ENCODE measurements at regions not wholly inside any gene's neighbourhood (a gene's known extent, or its start where the extent isn't known, plus 50 kb on each side); places are given as distances from the start of the nearest gene placed in this dataset.

GRCh38 chr1:43067977-43068751 is 103.9 kb downstream of the EBNA1BP2 start:
- peaks cover 0 to 9% (median 0%) of the 10 kb centered on the region in 9 donors for H3K27me3 ChIP-seq
- DNase-seq, result peak in 1 of 5 donors; percentile 26
- H3K4me1 ChIP-seq, result peaks cover 0 to 11% (median 4%) of the 10 kb centered on the region in 12 donors
- peak in 3 of 4 donors; percentile 3 to 45 (median 25) for ATAC-seq
- H3K36me3 ChIP-seq, result no peaks in the 10 kb centered on the region
- intact Hi-C loops (cut with DNase I), result no loop called here
- H3K9me3 ChIP-seq, result no peaks in the 10 kb centered on the region
- 5 to 18% (median 8%) methylated on average over 19 to 60 of the region's 60 CpGs for WGBS, 4 donors
- peak overlapping the region in 11 of 12 donors; percentile 23 to 58 (median 50) for H3K4me3 ChIP-seq
- TF ChIP-seq POLR2A (IDR thresholded peaks at IDR 0.05) (no peak), CTCF (IDR thresholded peaks at IDR 0.05) (no peak)
- H3K27ac ChIP-seq, result peak overlapping the region in 2 of 12 donors; percentile 1 to 16

GRCh38 chr1:43067233-43067745 is 104.8 kb downstream of the EBNA1BP2 start:
- ATAC-seq, result no peak

GRCh38 chr1:43066578-43066977 is 105.5 kb downstream of the EBNA1BP2 start:
- ATAC-seq, result no peak
- Histone ChIP-seq H3K36me3 (no peaks in the 10 kb centered on the region), H3K27ac (no peak overlapping the region), H3K27me3 (peaks cover 0 to 9% (median 0%) of the 10 kb centered on the region in 9 donors), H3K4me3 (no peak overlapping the region), H3K4me1 (peaks cover 0 to 11% (median 4%) of the 10 kb centered on the region in 12 donors), H3K9me3 (no peaks in the 10 kb centered on the region)
- 89 to 95% (median 94%) methylated on average over 7 to 9 of the region's 9 CpGs for WGBS, 4 donors
- no peak for DNase-seq
- TF ChIP-seq POLR2A (IDR thresholded peaks at IDR 0.05), result no peak
- no peak for TF ChIP-seq CTCF (IDR thresholded peaks at IDR 0.05)
- intact Hi-C loops (cut with DNase I), result no loop called here

More at GRCh38 chr1:43067233-43067745, 104.8 kb downstream of the EBNA1BP2 start:
- H3K9me3 ChIP-seq, result no peaks in the 10 kb centered on the region
- H3K4me1 ChIP-seq, result peaks cover 0 to 11% (median 4%) of the 10 kb centered on the region in 12 donors
- peaks cover 0 to 9% (median 0%) of the 10 kb centered on the region in 9 donors for H3K27me3 ChIP-seq
- 94 to 98% (median 96%) methylated on average over 5 to 6 of the region's 6 CpGs for WGBS, 4 donors
- H3K36me3 ChIP-seq, result no peaks in the 10 kb centered on the region
- H3K4me3 ChIP-seq, result no peak overlapping the region
- no peak for DNase-seq
- H3K27ac ChIP-seq, result no peak overlapping the region
- intact Hi-C loops (cut with DNase I), result no loop called here
- TF ChIP-seq CTCF (IDR thresholded peaks at IDR 0.05) (no peak), POLR2A (IDR thresholded peaks at IDR 0.05) (no peak)

- Histone ChIP-seq H3K27me3 (peaks cover 0 to 9% (median 0%) of the 10 kb centered on the region in 9 donors), H3K9me3 (no peaks in the 10 kb centered on the region), H3K36me3 (no peaks in the 10 kb centered on the region), H3K4me3 (no peak overlapping the region), H3K27ac (no peak overlapping the region), H3K4me1 (peaks cover 0 to 11% (median 4%) of the 10 kb centered on the region in 12 donors)
- no peak for ATAC-seq
- intact Hi-C loops (cut with DNase I), result no loop called here
- TF ChIP-seq CTCF (IDR thresholded peaks at IDR 0.05) (no peak), POLR2A (IDR thresholded peaks at IDR 0.05) (no peak)
- DNase-seq, result no peak
- 88 to 93% (median 90%) methylated on average over 13 of the region's 13 CpGs for WGBS, 4 donors
These were observed 106.3 kb downstream of the EBNA1BP2 start for GRCh38 chr1:43065616-43066399.

Data from heart left ventricle (tissue), 16 donors.